ENCODE measurements at regions not wholly inside any gene's neighbourhood (a gene's known extent, or its start where the extent isn't known, plus 50 kb on each side); places are given as distances from the start of the nearest gene placed in this dataset.

GRCh38 chr10:124236136-124236535 is 142.7 kb upstream of the CHST15 start:
- no peaks in the 10 kb centered on the region for H3K36me3 ChIP-seq (ENCODE audit: control insufficient read depth in 2 of 2, extremely low read depth in 1 of 2, insufficient read depth in 2 of 2, low read length in 2 of 2)
- FAIRE-seq: no peak
- dilution Hi-C loops (cut with MboI; ENCODE audit: extremely low pct_ligation_motif_present, low sequenced_read_pairs): no loop called here

GRCh38 chr10:124235232-124235631 is 141.8 kb upstream of the CHST15 start:
- Histone ChIP-seq H3K9ac (ENCODE audit: control insufficient read depth, extremely low read depth, insufficient read depth, low read length) (no peak overlapping the region), H3K27ac (ENCODE audit: control insufficient read depth, insufficient read depth, low read length) (no peak overlapping the region), H3K79me2 (ENCODE audit: control insufficient read depth, insufficient read depth, low read length) (no peaks in the 10 kb centered on the region), H2AFZ (ENCODE audit: control insufficient read depth, low read length) (no peak overlapping the region), H3K4me3 (ENCODE audit: control insufficient read depth in 2 of 3, extremely low read depth in 1 of 3, insufficient read depth in 2 of 3, low read depth in 1 of 3, low read length in 3 of 3) (no peak overlapping the region), H4K20me1 (ENCODE audit: control insufficient read depth, extremely low read depth, insufficient read depth, low read length) (no peaks in the 10 kb centered on the region), H3K4me2 (ENCODE audit: control insufficient read depth, extremely low read depth, insufficient read depth, low read depth, low read length) (no peak overlapping the region), H3K9me1 (ENCODE audit: control insufficient read depth, extremely low read depth, insufficient read depth, low read length) (no peaks in the 10 kb centered on the region), H3K36me3 (ENCODE audit: control insufficient read depth in 2 of 2, extremely low read depth in 1 of 2, insufficient read depth in 2 of 2, low read length in 2 of 2) (no peaks in the 10 kb centered on the region), H3K4me1 (ENCODE audit: control insufficient read depth, extremely low read depth, insufficient read depth, low read length) (peaks cover 8% of the 10 kb centered on the region), H3K9me3 (ENCODE audit: control insufficient read depth, low read depth, low read length) (no peaks in the 10 kb centered on the region), H3K27me3 (ENCODE audit: control insufficient read depth, extremely low read depth, insufficient read depth, low read length) (peaks cover 4% of the 10 kb centered on the region)
- no peak for DNase-seq (ENCODE audit: low read depth, low spot score)
- no peak for FAIRE-seq
- TF ChIP-seq EZH2 (IDR thresholded peaks at IDR 0.05; ENCODE audit: low read length) (no peak), CTCF (optimal IDR thresholded peaks at IDR 0.05 in 1 of 3, IDR thresholded peaks at IDR 0.05 in 1 of 3, conservative IDR thresholded peaks at IDR 0.05 in 1 of 3; ENCODE audit: extremely low read depth in 1 of 3, insufficient read depth in 2 of 3, low read length in 3 of 3) (no peak)
- dilution Hi-C loops (cut with MboI; ENCODE audit: extremely low pct_ligation_motif_present, low sequenced_read_pairs): no loop called here

More at GRCh38 chr10:124236136-124236535, 142.7 kb upstream of the CHST15 start:
- no peaks in the 10 kb centered on the region for H3K9me3 ChIP-seq (ENCODE audit: control insufficient read depth, low read depth, low read length)
- H3K9me1 ChIP-seq (ENCODE audit: control insufficient read depth, extremely low read depth, insufficient read depth, low read length): no peaks in the 10 kb centered on the region
- no peaks in the 10 kb centered on the region for H3K79me2 ChIP-seq (ENCODE audit: control insufficient read depth, insufficient read depth, low read length)
- no peak for DNase-seq (ENCODE audit: low read depth, low spot score)
- peaks cover 8% of the 10 kb centered on the region for H3K4me1 ChIP-seq (ENCODE audit: control insufficient read depth, extremely low read depth, insufficient read depth, low read length)
- H2AFZ ChIP-seq (ENCODE audit: control insufficient read depth, low read length): no peak overlapping the region
- H3K27ac ChIP-seq (ENCODE audit: control insufficient read depth, insufficient read depth, low read length): no peak overlapping the region
- H3K9ac ChIP-seq (ENCODE audit: control insufficient read depth, extremely low read depth, insufficient read depth, low read length): no peak overlapping the region
- no peak overlapping the region for H3K4me2 ChIP-seq (ENCODE audit: control insufficient read depth, extremely low read depth, insufficient read depth, low read depth, low read length)
- H3K4me3 ChIP-seq (ENCODE audit: control insufficient read depth in 2 of 3, extremely low read depth in 1 of 3, insufficient read depth in 2 of 3, low read depth in 1 of 3, low read length in 3 of 3): no peak overlapping the region
- TF ChIP-seq CTCF (optimal IDR thresholded peaks at IDR 0.05 in 1 of 3, IDR thresholded peaks at IDR 0.05 in 1 of 3, conservative IDR thresholded peaks at IDR 0.05 in 1 of 3; ENCODE audit: extremely low read depth in 1 of 3, insufficient read depth in 2 of 3, low read length in 3 of 3): no peak
- no peak for TF ChIP-seq EZH2 (IDR thresholded peaks at IDR 0.05; ENCODE audit: low read length)
- H3K27me3 ChIP-seq (ENCODE audit: control insufficient read depth, extremely low read depth, insufficient read depth, low read length): peaks cover 4% of the 10 kb centered on the region
- H4K20me1 ChIP-seq (ENCODE audit: control insufficient read depth, extremely low read depth, insufficient read depth, low read length): no peaks in the 10 kb centered on the region
